Activated naive CD8-positive, alpha-beta T cell treated with anti-CD3 and anti-CD28 coated beads, Interleukin-2, amount 10 ng/mL, durations not matched to agents 7 days and 5 days (primary cell): ENCODE measurements at regions not wholly inside any gene's neighbourhood (a gene's known extent, or its start where the extent isn't known, plus 50 kb on each side); places are given as distances from the start of the nearest gene placed in this dataset.

Source experiments
- ATAC-seq: fragments of 150-1000 bp; cut with Tn5 transposase; one replicate; pipeline ENCODE4 v1.10.0; 2021; ENCODE audit warnings: low read depth, moderate library complexity
- POLR2A ChIA-PET: fragments of 350-600 bp; sonication (Branson Sonifier 250); formaldehyde crosslinking; loops from one replicate; lab custom pipeline; 2021; ENCODE audit warnings: antibody characterized with exemption; lab: Charles Lee
- DNase-seq: peaks from one replicate; pipeline ENCODE4 v3.0.0; 2021
- H3K27ac Mint-ChIP-seq: one replicate; pipeline ENCODE4 v1.8.0; 2022; ENCODE audit warnings: mild to moderate bottlenecking, mixed read lengths
- H3K27me3 Mint-ChIP-seq: one replicate; pipeline ENCODE4 v1.8.0; 2022; ENCODE audit warnings: mild to moderate bottlenecking, moderate library complexity, mixed read lengths
- H3K36me3 Mint-ChIP-seq: one replicate; pipeline ENCODE4 v1.8.0; 2021; ENCODE audit warnings: mild to moderate bottlenecking, mixed read lengths
- H3K4me1 Mint-ChIP-seq: one replicate; pipeline ENCODE4 v1.8.0; 2021; ENCODE audit warnings: mixed read lengths
- H3K4me3 Mint-ChIP-seq: one replicate; pipeline ENCODE4 v1.8.0; 2022; ENCODE audit warnings: mild to moderate bottlenecking, moderate library complexity, mixed read lengths
- H3K9me3 Mint-ChIP-seq: one replicate; pipeline ENCODE4 v1.8.0; 2021; ENCODE audit warnings: mixed read lengths

GRCh38 chr2:184261331-184261730 lies 337.0 kb upstream of the ZNF804A start:
- H3K36me3 Mint-ChIP-seq = no peaks in the 10 kb centered on the region
- no peak overlapping the region for H3K4me3 Mint-ChIP-seq
- H3K27me3 Mint-ChIP-seq = no peaks in the 10 kb centered on the region
- no peaks in the 10 kb centered on the region for H3K4me1 Mint-ChIP-seq
- POLR2A ChIA-PET = no interaction called here
- no peak for DNase-seq
- ATAC-seq = no peak
- H3K9me3 Mint-ChIP-seq = peaks cover 2% of the 10 kb centered on the region
- no peak overlapping the region for H3K27ac Mint-ChIP-seq

GRCh38 chr2:184261818-184262217 lies 336.5 kb upstream of the ZNF804A start:
- no peaks in the 10 kb centered on the region for H3K36me3 Mint-ChIP-seq
- DNase-seq (no peak), ATAC-seq (no peak)
- H3K27ac Mint-ChIP-seq = no peak overlapping the region
- no peak overlapping the region for H3K4me3 Mint-ChIP-seq
- POLR2A ChIA-PET = no interaction called here
- H3K27me3 Mint-ChIP-seq = no peaks in the 10 kb centered on the region
- H3K4me1 Mint-ChIP-seq = no peaks in the 10 kb centered on the region
- H3K9me3 Mint-ChIP-seq = peaks cover 2% of the 10 kb centered on the region

GRCh38 chr2:184268900-184269477 lies 329.3 kb upstream of the ZNF804A start:
- no peak overlapping the region for H3K27ac Mint-ChIP-seq
- DNase-seq = no peak
- ATAC-seq = no peak
- H3K36me3 Mint-ChIP-seq = no peaks in the 10 kb centered on the region
- peaks cover 4% of the 10 kb centered on the region for H3K9me3 Mint-ChIP-seq
- H3K4me3 Mint-ChIP-seq = no peak overlapping the region
- POLR2A ChIA-PET = no interaction called here
- H3K4me1 Mint-ChIP-seq = no peaks in the 10 kb centered on the region
- H3K27me3 Mint-ChIP-seq = no peaks in the 10 kb centered on the region

- Mint-ChIP-seq H3K9me3 (peaks cover 2% of the 10 kb centered on the region), H3K36me3 (no peaks in the 10 kb centered on the region), H3K27me3 (no peaks in the 10 kb centered on the region), H3K4me3 (no peak overlapping the region), H3K27ac (no peak overlapping the region), H3K4me1 (no peaks in the 10 kb centered on the region)
- POLR2A ChIA-PET = no interaction called here
- no peak for DNase-seq
- ATAC-seq = no peak
Observed at GRCh38 chr2:184270660-184271059, 327.7 kb upstream of the ZNF804A start.

GRCh38 chr2:184272056-184272455 lies 326.3 kb upstream of the ZNF804A start:
- Mint-ChIP-seq H3K4me1 (no peaks in the 10 kb centered on the region), H3K4me3 (no peak overlapping the region), H3K27ac (no peak overlapping the region), H3K9me3 (peaks cover 2% of the 10 kb centered on the region), H3K36me3 (no peaks in the 10 kb centered on the region), H3K27me3 (no peaks in the 10 kb centered on the region)
- ATAC-seq (no peak), DNase-seq (no peak)
- POLR2A ChIA-PET = no interaction called here

- Mint-ChIP-seq H3K4me3 (no peak overlapping the region), H3K36me3 (no peaks in the 10 kb centered on the region), H3K27me3 (no peaks in the 10 kb centered on the region), H3K9me3 (no peaks in the 10 kb centered on the region), H3K4me1 (no peaks in the 10 kb centered on the region), H3K27ac (no peak overlapping the region)
- POLR2A ChIA-PET = no interaction called here
- no peak for DNase-seq
- no peak for ATAC-seq
Observed at GRCh38 chr2:184294831-184295230, 303.5 kb upstream of the ZNF804A start.

- Mint-ChIP-seq H3K36me3 (no peaks in the 10 kb centered on the region), H3K4me1 (no peaks in the 10 kb centered on the region), H3K4me3 (no peak overlapping the region), H3K9me3 (no peaks in the 10 kb centered on the region), H3K27me3 (no peaks in the 10 kb centered on the region), H3K27ac (no peak overlapping the region)
- POLR2A ChIA-PET = no interaction called here
- ATAC-seq = no peak
- no peak for DNase-seq
Observed at GRCh38 chr2:184297085-184297484, 301.2 kb upstream of the ZNF804A start.

- no peaks in the 10 kb centered on the region for H3K9me3 Mint-ChIP-seq
- H3K27ac Mint-ChIP-seq = no peak overlapping the region
- no peaks in the 10 kb centered on the region for H3K4me1 Mint-ChIP-seq
- H3K36me3 Mint-ChIP-seq = no peaks in the 10 kb centered on the region
- ATAC-seq (no peak), DNase-seq (no peak)
- POLR2A ChIA-PET = no interaction called here
- no peak overlapping the region for H3K4me3 Mint-ChIP-seq
- no peaks in the 10 kb centered on the region for H3K27me3 Mint-ChIP-seq
Observed at GRCh38 chr2:184302506-184302905, 295.8 kb upstream of the ZNF804A start.

- Mint-ChIP-seq H3K36me3 (no peaks in the 10 kb centered on the region), H3K27ac (no peak overlapping the region), H3K27me3 (no peaks in the 10 kb centered on the region), H3K9me3 (no peaks in the 10 kb centered on the region), H3K4me3 (no peak overlapping the region), H3K4me1 (no peaks in the 10 kb centered on the region)
- POLR2A ChIA-PET = no interaction called here
- ATAC-seq = no peak
- DNase-seq = no peak
Observed at GRCh38 chr2:184304006-184304405, 294.3 kb upstream of the ZNF804A start.

GRCh38 chr2:184305105-184305504 lies 293.2 kb upstream of the ZNF804A start:
- POLR2A ChIA-PET = no interaction called here
- Mint-ChIP-seq H3K27me3 (no peaks in the 10 kb centered on the region), H3K9me3 (no peaks in the 10 kb centered on the region), H3K36me3 (no peaks in the 10 kb centered on the region), H3K27ac (no peak overlapping the region), H3K4me1 (no peaks in the 10 kb centered on the region), H3K4me3 (no peak overlapping the region)
- DNase-seq (no peak), ATAC-seq (no peak)

- POLR2A ChIA-PET = no interaction called here
- H3K9me3 Mint-ChIP-seq = no peaks in the 10 kb centered on the region
- no peak for DNase-seq
Observed at GRCh38 chr2:184308706-184309105, 289.6 kb upstream of the ZNF804A start.

GRCh38 chr2:184312970-184313369 lies 285.4 kb upstream of the ZNF804A start:
- Mint-ChIP-seq H3K4me1 (no peaks in the 10 kb centered on the region), H3K9me3 (no peaks in the 10 kb centered on the region), H3K27ac (no peak overlapping the region), H3K27me3 (no peaks in the 10 kb centered on the region), H3K4me3 (no peak overlapping the region), H3K36me3 (no peaks in the 10 kb centered on the region)
- ATAC-seq = no peak
- DNase-seq = no peak
- POLR2A ChIA-PET = no interaction called here

More at GRCh38 chr2:184308706-184309105, 289.6 kb upstream of the ZNF804A start:
- Mint-ChIP-seq H3K36me3 (no peaks in the 10 kb centered on the region), H3K4me3 (no peak overlapping the region), H3K27ac (no peak overlapping the region), H3K4me1 (no peaks in the 10 kb centered on the region), H3K27me3 (no peaks in the 10 kb centered on the region)
- ATAC-seq = no peak

GRCh38 chr2:184314829-184315228 lies 283.5 kb upstream of the ZNF804A start:
- Mint-ChIP-seq H3K9me3 (no peaks in the 10 kb centered on the region), H3K4me1 (no peaks in the 10 kb centered on the region), H3K27me3 (no peaks in the 10 kb centered on the region), H3K4me3 (no peak overlapping the region), H3K36me3 (no peaks in the 10 kb centered on the region), H3K27ac (no peak overlapping the region)
- no peak for DNase-seq
- POLR2A ChIA-PET = no interaction called here
- no peak for ATAC-seq

GRCh38 chr2:184316921-184317320 lies 281.4 kb upstream of the ZNF804A start:
- Mint-ChIP-seq H3K4me3 (no peak overlapping the region), H3K36me3 (no peaks in the 10 kb centered on the region), H3K9me3 (no peaks in the 10 kb centered on the region), H3K27me3 (no peaks in the 10 kb centered on the region), H3K4me1 (no peaks in the 10 kb centered on the region), H3K27ac (no peak overlapping the region)
- POLR2A ChIA-PET = no interaction called here
- no peak for DNase-seq
- ATAC-seq = no peak

- no peaks in the 10 kb centered on the region for H3K27me3 Mint-ChIP-seq
- no peak overlapping the region for H3K27ac Mint-ChIP-seq
- ATAC-seq (no peak), DNase-seq (no peak)
- H3K36me3 Mint-ChIP-seq = no peaks in the 10 kb centered on the region
- H3K4me1 Mint-ChIP-seq = no peaks in the 10 kb centered on the region
- H3K4me3 Mint-ChIP-seq = no peak overlapping the region
- POLR2A ChIA-PET = no interaction called here
- no peaks in the 10 kb centered on the region for H3K9me3 Mint-ChIP-seq
Observed at GRCh38 chr2:184322615-184323014, 275.7 kb upstream of the ZNF804A start.
